Limb (tissue), 2 donors: ENCODE measurements at regions not wholly inside any gene's neighbourhood (a gene's known extent, or its start where the extent isn't known, plus 50 kb on each side); places are given as distances from the start of the nearest gene placed in this dataset.
"Not testable (repeated sequence)": the region's sequence is repeated elsewhere in the genome, so short reads cannot be mapped to it uniquely, and the experiment has no call there.

ENCODE experiments used
- DNase-seq, 2 donors: peaks; one replicate each; pipeline ENCODE4 v3.0.0-alpha.2; 2016; ENCODE audit errors: extremely low spot score in 2 of 2

GRCh38 chr13:40351537-40352379 is 314.7 kb downstream of the FOXO1 start:
- DNase-seq = no peak

DNA sequence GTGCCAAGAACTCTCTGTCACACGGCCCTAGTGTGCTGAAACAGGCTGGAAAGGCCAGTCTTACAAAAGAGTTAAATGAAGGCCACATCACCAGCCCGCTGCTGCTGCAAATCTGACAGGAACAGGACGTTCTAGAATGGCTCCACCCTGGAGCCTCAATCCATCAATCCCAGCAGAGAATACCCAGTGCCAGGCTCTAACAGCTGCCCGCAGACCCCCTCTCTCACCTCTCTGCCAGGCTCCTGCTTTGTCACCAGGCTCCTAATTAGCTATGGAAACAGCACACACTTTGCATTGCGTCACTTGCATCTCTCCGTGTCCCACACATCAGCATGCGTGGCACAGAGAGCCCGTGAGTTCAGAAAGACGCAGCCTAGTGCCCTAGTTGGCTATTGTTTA is 314.1 kb downstream of the FOXO1 start:
- no peak for DNase-seq

- peak; percentile 45 to 62 for DNase-seq
Observed at GRCh38 chr13:40352802-40353562, 313.5 kb downstream of the FOXO1 start.

- DNase-seq = no peak
Observed at GRCh38 chr13:40355126-40355724, 311.2 kb downstream of the FOXO1 start.

DNA sequence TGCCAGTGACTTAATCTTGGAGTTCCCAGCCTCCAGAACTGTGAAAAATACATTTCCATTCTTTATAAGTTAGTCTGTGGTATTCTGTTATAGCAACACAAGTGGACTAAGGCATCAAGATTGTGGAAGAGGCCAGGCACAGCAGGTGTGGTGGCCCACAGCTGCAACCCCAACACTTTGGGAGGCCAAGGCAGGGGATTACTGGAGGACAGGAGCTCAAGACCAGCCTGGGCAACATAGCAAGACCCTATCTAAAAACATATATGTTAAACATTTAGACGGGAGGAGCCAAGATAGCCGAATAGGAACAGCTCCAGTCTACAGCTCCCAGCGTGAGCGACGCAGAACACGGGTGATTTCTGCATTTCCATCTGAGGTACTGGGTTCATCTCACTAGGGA is 310.4 kb downstream of the FOXO1 start:
- no peak for DNase-seq

- DNase-seq = not testable (repeated sequence)
Observed at GRCh38 chr13:40356458-40356857, 310.0 kb downstream of the FOXO1 start.

DNA sequence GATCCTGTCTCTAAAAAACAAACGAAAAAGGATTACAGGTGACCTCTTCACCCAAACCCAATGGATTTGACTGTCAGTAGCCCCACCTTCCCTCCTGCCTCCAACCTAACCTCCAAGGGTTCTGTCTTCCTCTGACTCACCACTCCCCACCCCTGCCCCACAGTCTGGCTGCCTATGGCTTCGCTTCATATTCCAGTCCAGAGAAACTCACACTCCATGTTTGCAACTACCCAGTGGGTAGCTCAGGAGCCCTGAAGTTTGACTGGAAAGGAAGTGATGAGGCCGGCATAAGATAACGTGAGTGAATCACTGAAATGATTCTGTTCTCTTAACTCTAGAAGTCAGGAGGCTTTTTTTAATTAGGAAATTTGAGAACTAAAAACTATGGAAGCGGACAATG is 303.9 kb downstream of the FOXO1 start:
- DNase-seq = no peak

- no peak for DNase-seq
Observed at GRCh38 chr13:40363653-40364052, 302.8 kb downstream of the FOXO1 start.

GRCh38 chr13:40366119-40366518 is 300.3 kb downstream of the FOXO1 start:
- no peak for DNase-seq

GRCh38 chr13:40368127-40368891 is 298.1 kb downstream of the FOXO1 start:
- no peak for DNase-seq

DNA sequence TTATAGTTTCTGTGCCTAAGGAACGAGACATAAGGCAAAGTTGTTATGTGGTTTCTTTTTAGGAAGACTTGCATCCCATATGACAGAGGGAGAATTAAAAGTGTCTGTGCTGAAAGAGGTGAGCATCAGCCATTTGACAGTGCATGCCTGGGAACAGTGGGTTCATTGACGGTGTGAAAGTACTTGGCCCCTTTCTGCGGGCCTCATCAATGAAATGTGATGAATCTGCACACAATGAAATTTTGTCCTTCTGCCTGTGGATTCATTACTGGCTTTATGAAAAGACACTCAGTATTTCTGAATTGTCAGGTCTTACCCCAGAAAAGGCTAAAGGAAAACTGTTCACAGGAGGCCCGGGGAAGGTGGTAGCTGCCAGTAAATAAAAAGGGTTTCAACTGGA is 295.8 kb downstream of the FOXO1 start:
- DNase-seq = no peak

DNA sequence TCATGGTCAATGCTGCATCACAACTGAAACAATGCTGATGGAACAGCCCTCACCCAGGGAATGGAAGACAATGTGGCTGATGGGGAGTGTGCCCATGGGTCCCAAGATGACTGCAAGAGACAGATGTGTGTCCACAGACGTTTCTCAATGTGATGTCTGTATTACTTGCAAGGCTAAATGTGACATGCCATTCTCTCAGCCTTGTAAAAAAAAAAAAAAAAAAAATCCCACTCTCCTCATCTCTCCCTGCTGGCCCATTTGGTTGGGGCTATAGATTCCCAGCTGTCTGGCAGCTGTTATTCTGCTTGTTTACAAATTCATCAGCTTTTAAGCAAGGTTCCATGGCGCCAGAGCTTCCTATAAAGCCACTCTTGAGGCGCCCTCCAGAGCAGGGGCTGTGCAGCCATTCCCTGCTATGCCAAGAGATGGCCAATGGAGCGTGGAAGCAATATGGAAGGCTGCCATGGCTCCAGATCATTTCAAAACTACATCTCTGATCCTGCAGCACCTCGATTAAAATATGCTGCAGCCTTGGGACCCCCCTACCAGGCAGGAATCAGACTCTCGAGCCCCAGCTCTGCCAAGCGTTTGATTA is 294.8 kb downstream of the FOXO1 start:
- peak; percentile 43 to 57 for DNase-seq

- not testable (repeated sequence) for DNase-seq
Observed at GRCh38 chr13:40373608-40374007, 292.8 kb downstream of the FOXO1 start.

DNA sequence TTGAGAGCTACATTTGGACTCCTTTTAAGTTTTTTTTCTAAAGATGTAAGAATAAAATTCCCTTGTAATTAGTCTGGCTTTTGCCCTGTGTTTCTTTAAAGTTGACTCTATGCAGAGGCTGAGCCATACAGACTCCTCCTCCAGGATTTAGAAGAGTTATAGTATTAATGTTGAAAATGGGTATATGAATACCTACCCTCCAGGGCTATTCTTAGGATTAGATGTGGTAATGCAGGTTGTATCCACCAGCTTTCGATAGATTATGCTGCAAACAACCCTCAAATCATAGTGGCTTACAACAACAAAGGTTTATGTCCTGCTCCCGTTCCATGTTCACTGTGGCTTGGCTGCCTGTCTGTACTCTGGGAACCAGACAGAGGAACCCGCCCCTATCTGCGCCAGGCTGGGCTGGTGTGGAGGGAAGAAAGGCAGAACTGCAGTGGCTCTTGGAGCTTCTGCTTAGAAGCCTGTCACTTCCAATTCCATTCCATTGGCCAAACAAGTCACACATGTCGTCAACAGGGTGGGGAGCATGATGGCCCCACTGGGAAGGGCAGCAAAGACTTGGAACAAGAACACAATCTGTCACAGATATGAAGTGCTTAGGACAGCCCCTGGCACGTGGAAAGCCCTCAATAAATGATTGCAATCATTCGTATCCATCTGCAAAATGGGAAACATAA is 290.8 kb downstream of the FOXO1 start:
- no peak for DNase-seq

DNA sequence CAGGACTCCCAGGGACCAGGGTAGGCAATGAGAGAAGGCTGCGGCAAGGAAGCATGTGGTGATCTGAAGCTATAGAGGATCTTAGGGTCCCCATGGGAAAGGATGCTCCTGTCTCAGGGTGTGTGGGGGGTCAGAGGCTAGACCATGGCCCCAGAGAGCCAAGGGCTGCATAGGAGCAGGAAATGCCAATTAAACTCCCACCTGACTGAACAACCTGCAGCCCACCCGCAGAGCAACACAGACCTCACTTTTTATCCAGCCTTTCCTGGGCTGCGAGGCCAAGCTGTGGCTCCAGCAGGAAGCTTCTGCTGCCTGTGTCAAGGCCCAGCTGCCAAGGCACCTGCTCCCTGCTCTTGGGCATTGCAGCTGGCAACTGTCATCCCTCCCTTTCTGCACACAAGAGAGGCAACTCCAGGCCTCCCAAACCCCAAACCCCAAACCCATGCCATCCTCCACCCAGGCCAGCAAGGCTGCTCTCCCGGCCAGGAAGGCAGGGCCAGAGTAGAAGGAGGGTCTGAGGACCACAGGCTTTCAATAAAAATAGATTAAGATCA is 290.1 kb downstream of the FOXO1 start:
- no peak for DNase-seq

- DNase-seq = no peak
Observed at GRCh38 chr13:40376867-40377535, 289.4 kb downstream of the FOXO1 start.

GRCh38 chr13:40377783-40378182 is 288.7 kb downstream of the FOXO1 start:
- DNase-seq = no peak

DNA sequence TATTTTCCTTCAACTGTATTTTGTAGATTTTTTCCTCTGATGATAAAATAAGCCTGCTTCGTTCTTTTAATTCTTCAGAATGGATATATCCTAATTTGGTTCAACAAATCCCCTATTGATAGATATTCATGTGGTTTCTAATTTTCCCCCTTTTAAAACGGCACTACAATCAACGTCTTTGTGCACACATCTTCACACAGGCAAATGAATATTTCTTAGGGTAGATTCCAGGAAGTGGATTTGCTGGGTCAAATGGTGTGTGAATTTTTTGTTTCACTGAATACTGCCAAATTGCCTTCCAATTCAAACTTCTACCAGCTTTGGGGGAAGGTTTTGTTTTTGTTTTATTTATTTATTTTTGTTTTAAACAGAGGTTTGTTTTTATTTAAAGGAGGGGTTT is 287.2 kb downstream of the FOXO1 start:
- DNase-seq = no peak

DNA sequence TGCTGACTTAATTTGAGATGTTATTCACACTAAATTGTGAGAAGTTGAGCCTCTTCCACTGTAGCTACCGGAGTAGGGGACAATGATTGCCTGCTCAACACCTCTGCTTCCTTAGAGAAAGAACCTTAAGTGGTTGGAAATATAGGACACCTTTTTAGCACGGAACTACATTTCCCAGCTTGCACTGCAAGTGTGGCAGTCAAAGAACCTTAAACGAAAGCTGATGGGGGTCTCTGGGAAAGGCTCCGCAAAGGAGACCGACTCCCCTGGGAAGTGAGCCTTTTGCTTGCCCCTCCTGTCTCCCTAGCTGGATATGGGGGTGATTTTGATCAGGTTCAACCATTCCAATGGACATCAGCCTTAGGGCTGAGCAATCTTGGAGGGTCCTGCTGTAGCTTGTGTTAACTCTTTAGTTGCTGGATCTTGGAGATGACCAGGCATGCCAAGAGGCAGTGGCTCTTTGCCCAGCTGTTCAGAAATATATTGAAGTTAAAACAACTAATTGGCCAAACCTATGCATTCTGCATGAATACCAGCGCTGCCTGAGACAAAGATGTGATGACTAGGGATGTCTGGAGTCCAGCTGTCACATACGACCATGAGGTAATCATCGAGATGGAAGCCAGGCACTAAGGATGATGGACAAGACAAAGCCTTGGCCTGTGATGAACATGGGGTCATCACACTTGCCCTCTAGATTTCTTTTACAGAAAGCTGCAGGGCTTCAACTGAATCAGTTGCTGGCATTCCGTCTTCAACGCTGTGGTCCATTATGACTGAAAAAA is 286.5 kb downstream of the FOXO1 start:
- no peak for DNase-seq
